BLaER1 treated with 17β-estradiol and CSF1 and Interleukin-3, amounts not matched to agents 10 nM and 100 nM (cell line): ENCODE measurements at regions not wholly inside any gene's neighbourhood (a gene's known extent, or its start where the extent isn't known, plus 50 kb on each side); places are given as distances from the start of the nearest gene placed in this dataset.

ENCODE experiments used
- H3K27ac ChIP-seq, 11 experiments: shearing (Covaris generic); formaldehyde crosslinking; 2 replicates each; pipeline ENCODE4 v1.8.1; 2022
- H3K27me3 ChIP-seq, 11 experiments: shearing (Covaris generic); formaldehyde crosslinking; 2 replicates each; pipeline ENCODE4 v1.8.1; 2022
- H3K36me3 ChIP-seq, 11 experiments: shearing (Covaris generic); formaldehyde crosslinking; 2 replicates each; pipeline ENCODE4 v1.8.1; 2022
- H3K4me1 ChIP-seq, 10 experiments: shearing (Covaris generic); formaldehyde crosslinking; 2 replicates each; pipeline ENCODE4 v1.8.1; 2022
- H3K4me2 ChIP-seq, 11 experiments: shearing (Covaris generic); formaldehyde crosslinking; 2 replicates each; pipeline ENCODE4 v1.8.1; 2022
- H3K4me3 ChIP-seq, 10 experiments: shearing (Covaris generic); formaldehyde crosslinking; 2 replicates each; pipeline ENCODE4 v1.8.1; 2022
- H3K9ac ChIP-seq, 11 experiments: shearing (Covaris generic); formaldehyde crosslinking; 2 replicates each; pipeline ENCODE4 v1.8.1; 2022
- H3K9me3 ChIP-seq, 11 experiments: shearing (Covaris generic); formaldehyde crosslinking; replicated peaks in 1 of 11; 2 replicates each; pipeline ENCODE4 v1.8.1; 2022
- H4K20me1 ChIP-seq, 11 experiments: shearing (Covaris generic); formaldehyde crosslinking; 2 replicates each; pipeline ENCODE4 v1.8.1; 2022
- Cebpa-rat ChIP-seq, 11 experiments: shearing (Covaris generic); IDR thresholded peaks; 2 replicates each; pipeline ENCODE4 v1.8.1; 2022

GRCh38 chr3:107208796-107209195, 168.4 kb upstream of the CCDC54 start:
- H3K27me3 ChIP-seq, result no peaks in the 10 kb centered on the region
- H3K9ac ChIP-seq, result no peak overlapping the region
- H3K36me3 ChIP-seq, result no peaks in the 10 kb centered on the region
- H3K4me1 ChIP-seq, result peaks cover 12 to 21% (median 18%) of the 10 kb centered on the region in 10 experiments; a peak in 15 of 20 replicates
- no peak overlapping the region for H3K4me3 ChIP-seq
- H3K27ac ChIP-seq, result no peak overlapping the region
- no peak for TF ChIP-seq Cebpa-rat (IDR thresholded peaks at IDR 0.05)
- H3K9me3 ChIP-seq, result no peaks in the 10 kb centered on the region
- H3K4me2 ChIP-seq, result peak overlapping the region in 7 of 11 experiments; percentile 9 to 35 (median 20); a peak in 10 of 22 replicates
- H4K20me1 ChIP-seq, result no peaks in the 10 kb centered on the region

GRCh38 chr3:107209302-107209990, 167.8 kb upstream of the CCDC54 start:
- no peak overlapping the region for H3K27ac ChIP-seq
- H3K4me1 ChIP-seq, result peaks cover 12 to 21% (median 18%) of the 10 kb centered on the region in 10 experiments; a peak in 15 of 20 replicates
- H3K9ac ChIP-seq, result no peak overlapping the region
- H4K20me1 ChIP-seq, result no peaks in the 10 kb centered on the region
- no peak for TF ChIP-seq Cebpa-rat (IDR thresholded peaks at IDR 0.05)
- H3K4me3 ChIP-seq, result no peak overlapping the region
- no peaks in the 10 kb centered on the region; a peak in 1 of 22 replicates for H3K9me3 ChIP-seq
- peak overlapping the region in 4 of 11 experiments; percentile 16 to 35 (median 26); a peak in 6 of 22 replicates for H3K4me2 ChIP-seq
- H3K36me3 ChIP-seq, result no peaks in the 10 kb centered on the region
- H3K27me3 ChIP-seq, result no peaks in the 10 kb centered on the region

DNA sequence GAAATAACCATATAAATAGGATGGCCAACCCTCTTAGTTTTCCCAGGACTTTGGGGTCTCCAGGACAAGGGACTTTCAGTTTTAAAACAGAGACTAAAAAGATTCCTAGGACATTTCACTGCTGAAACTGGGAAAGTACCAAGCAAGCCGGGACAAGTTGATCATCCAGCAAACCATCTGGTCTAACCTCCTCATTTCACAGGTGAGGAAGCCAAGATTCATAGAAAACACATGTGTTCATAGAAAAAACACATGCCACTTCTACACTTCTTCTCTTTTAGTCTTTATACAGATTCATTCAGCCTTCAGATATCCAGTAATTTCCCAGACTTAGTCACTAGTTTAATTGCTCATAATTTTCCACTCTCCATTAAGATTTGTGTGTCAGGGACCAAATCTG, 165.6 kb upstream of the CCDC54 start:
- H4K20me1 ChIP-seq, result no peaks in the 10 kb centered on the region
- no peak overlapping the region for H3K27ac ChIP-seq
- no peak overlapping the region for H3K4me2 ChIP-seq
- H3K9ac ChIP-seq, result no peak overlapping the region
- peaks cover 12 to 21% (median 18%) of the 10 kb centered on the region in 10 experiments; a peak in 15 of 20 replicates for H3K4me1 ChIP-seq
- peaks cover 0 to 6% (median 0%) of the 10 kb centered on the region in 11 experiments; a peak in 5 of 22 replicates for H3K9me3 ChIP-seq
- no peaks in the 10 kb centered on the region for H3K36me3 ChIP-seq
- no peaks in the 10 kb centered on the region for H3K27me3 ChIP-seq
- no peak for TF ChIP-seq Cebpa-rat (IDR thresholded peaks at IDR 0.05)
- H3K4me3 ChIP-seq, result no peak overlapping the region

GRCh38 chr3:107212618-107213017, 164.6 kb upstream of the CCDC54 start:
- Histone ChIP-seq H3K9me3 (peaks cover 0 to 6% (median 0%) of the 10 kb centered on the region in 11 experiments; a peak in 5 of 22 replicates), H3K4me1 (peaks cover 10 to 20% (median 18%) of the 10 kb centered on the region in 10 experiments; a peak in 15 of 20 replicates), H3K4me2 (no peak overlapping the region), H3K4me3 (no peak overlapping the region), H3K9ac (no peak overlapping the region), H3K36me3 (no peaks in the 10 kb centered on the region), H3K27me3 (no peaks in the 10 kb centered on the region), H3K27ac (no peak overlapping the region), H4K20me1 (no peaks in the 10 kb centered on the region)
- TF ChIP-seq Cebpa-rat (IDR thresholded peaks at IDR 0.05), result no peak

DNA sequence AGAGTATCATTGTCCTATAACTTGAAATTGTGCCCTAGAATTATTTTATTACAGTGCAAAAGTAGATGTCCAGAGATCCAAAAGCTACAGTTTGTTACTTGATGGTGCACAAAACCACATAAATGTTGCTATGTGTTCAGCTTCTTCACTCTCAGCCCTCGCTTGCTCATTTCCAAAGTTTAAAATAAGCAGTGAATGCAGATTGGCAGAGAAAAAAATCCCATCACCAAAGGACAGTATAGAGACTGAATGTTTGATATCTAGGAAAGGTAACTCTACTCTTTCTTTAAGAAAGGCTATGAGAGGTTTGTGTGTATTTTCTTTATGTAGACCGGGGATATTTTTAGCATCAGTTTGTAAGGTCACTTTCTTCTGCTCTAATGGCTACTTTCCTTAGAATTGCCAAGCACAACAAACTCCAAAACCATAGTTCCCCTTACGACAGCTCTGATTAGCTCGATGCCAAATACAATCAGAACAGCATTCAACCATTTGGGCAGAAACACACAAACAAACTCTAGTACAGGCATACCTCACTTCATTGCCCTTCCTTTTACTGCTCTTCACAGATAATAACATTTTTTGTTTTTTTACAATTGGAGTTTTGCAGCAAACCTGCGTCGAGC, 164.1 kb upstream of the CCDC54 start:
- H3K9ac ChIP-seq, result no peak overlapping the region
- TF ChIP-seq Cebpa-rat (IDR thresholded peaks at IDR 0.05), result no peak
- no peak overlapping the region for H3K4me2 ChIP-seq
- no peak overlapping the region for H3K27ac ChIP-seq
- H3K9me3 ChIP-seq, result peaks cover 0 to 6% (median 0%) of the 10 kb centered on the region in 11 experiments; a peak in 5 of 22 replicates
- H3K27me3 ChIP-seq, result no peaks in the 10 kb centered on the region
- peaks cover 4 to 15% (median 12%) of the 10 kb centered on the region in 10 experiments; a peak in 14 of 20 replicates for H3K4me1 ChIP-seq
- H4K20me1 ChIP-seq, result no peaks in the 10 kb centered on the region
- no peak overlapping the region for H3K4me3 ChIP-seq
- no peaks in the 10 kb centered on the region for H3K36me3 ChIP-seq

DNA sequence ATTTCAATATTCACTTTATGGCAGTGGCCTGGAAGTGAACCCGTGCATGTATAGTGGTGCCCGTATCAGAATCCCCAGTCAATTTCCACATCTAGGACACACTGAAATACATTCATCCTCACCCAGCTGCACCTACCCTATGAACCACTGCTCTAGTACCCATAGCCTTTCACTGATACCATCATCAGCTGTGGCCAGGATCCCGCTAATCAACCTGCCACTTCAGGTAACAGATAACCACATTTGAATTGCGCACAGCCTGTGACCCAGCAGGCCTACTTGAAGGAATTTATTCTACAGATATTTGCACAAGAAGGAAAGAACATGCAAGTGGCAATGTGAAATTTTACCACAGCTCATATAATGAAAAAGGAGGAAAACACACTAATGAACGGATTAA, 161.0 kb upstream of the CCDC54 start:
- H3K4me2 ChIP-seq, result no peak overlapping the region
- no peak for TF ChIP-seq Cebpa-rat (IDR thresholded peaks at IDR 0.05)
- H3K9me3 ChIP-seq, result peaks cover 0 to 6% (median 0%) of the 10 kb centered on the region in 11 experiments; a peak in 5 of 22 replicates
- H3K9ac ChIP-seq, result no peak overlapping the region
- H3K36me3 ChIP-seq, result no peaks in the 10 kb centered on the region
- H4K20me1 ChIP-seq, result no peaks in the 10 kb centered on the region
- no peaks in the 10 kb centered on the region for H3K4me1 ChIP-seq
- no peak overlapping the region for H3K27ac ChIP-seq
- H3K4me3 ChIP-seq, result no peak overlapping the region
- no peaks in the 10 kb centered on the region for H3K27me3 ChIP-seq

DNA sequence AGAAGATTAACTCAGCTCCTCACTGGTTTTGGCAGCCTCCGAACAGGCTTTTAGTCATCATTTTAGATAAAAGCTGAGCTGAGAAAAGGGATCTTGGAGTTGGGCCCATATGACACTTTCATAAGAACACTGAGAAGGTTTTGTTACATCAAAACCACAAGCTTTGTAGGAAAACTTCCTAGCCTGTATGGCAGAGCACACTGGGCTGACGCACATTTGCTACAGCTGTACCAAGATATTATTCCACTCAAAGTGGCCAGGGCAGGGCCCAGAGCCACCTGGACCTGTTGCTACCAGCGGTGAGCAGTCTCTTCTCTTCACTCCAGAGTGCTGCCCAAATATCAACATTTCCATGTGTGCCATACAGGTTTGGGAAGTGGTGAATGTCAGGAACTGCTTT, 160.5 kb upstream of the CCDC54 start:
- no peak overlapping the region for H3K4me2 ChIP-seq
- no peaks in the 10 kb centered on the region for H4K20me1 ChIP-seq
- no peak overlapping the region for H3K27ac ChIP-seq
- no peaks in the 10 kb centered on the region for H3K4me1 ChIP-seq
- no peak for TF ChIP-seq Cebpa-rat (IDR thresholded peaks at IDR 0.05)
- peaks cover 0 to 6% (median 0%) of the 10 kb centered on the region in 11 experiments; a peak in 5 of 22 replicates for H3K9me3 ChIP-seq
- H3K36me3 ChIP-seq, result no peaks in the 10 kb centered on the region
- no peak overlapping the region for H3K9ac ChIP-seq
- no peak overlapping the region for H3K4me3 ChIP-seq
- no peaks in the 10 kb centered on the region for H3K27me3 ChIP-seq

DNA sequence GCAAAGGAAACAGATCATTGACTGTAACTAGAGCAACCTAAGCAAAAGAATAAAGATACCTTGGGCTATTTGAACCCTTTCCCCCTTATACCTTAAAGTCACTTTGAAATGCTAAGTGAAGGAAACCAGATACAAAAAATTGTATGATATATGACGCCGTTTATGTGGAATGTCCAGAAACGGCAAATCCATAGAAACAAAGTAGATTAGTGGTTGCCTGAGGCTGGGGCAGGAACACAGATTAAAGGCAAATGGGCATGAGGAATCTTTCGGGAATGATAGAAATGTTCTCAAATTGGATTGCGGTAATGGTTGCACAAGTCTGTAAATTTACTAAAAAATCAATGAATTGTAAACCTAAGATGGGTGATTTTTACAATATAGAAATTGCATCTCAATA, 160.1 kb upstream of the CCDC54 start:
- Histone ChIP-seq H3K9me3 (peaks cover 0 to 6% (median 0%) of the 10 kb centered on the region in 11 experiments; a peak in 5 of 22 replicates), H3K4me1 (no peaks in the 10 kb centered on the region), H3K27ac (no peak overlapping the region)

GRCh38 chr3:107218864-107219269, 158.4 kb upstream of the CCDC54 start:
- H3K27ac ChIP-seq, result no peak overlapping the region
- no peak for TF ChIP-seq Cebpa-rat (IDR thresholded peaks at IDR 0.05)
- no peak overlapping the region for H3K4me2 ChIP-seq
- H3K27me3 ChIP-seq, result no peaks in the 10 kb centered on the region
- peaks cover 0 to 6% (median 0%) of the 10 kb centered on the region in 11 experiments; a peak in 5 of 22 replicates for H3K9me3 ChIP-seq
- no peaks in the 10 kb centered on the region for H4K20me1 ChIP-seq
- H3K9ac ChIP-seq, result no peak overlapping the region
- no peaks in the 10 kb centered on the region for H3K36me3 ChIP-seq
- H3K4me1 ChIP-seq, result no peaks in the 10 kb centered on the region
- no peak overlapping the region for H3K4me3 ChIP-seq

More for the DNA sequence above, 160.1 kb upstream of the CCDC54 start:
- Histone ChIP-seq H3K36me3 (no peaks in the 10 kb centered on the region), H3K4me3 (no peak overlapping the region), H3K9ac (no peak overlapping the region), H4K20me1 (no peaks in the 10 kb centered on the region), H3K4me2 (no peak overlapping the region), H3K27me3 (no peaks in the 10 kb centered on the region)
- TF ChIP-seq Cebpa-rat (IDR thresholded peaks at IDR 0.05), result no peak
